IMR-90 (cell line): ENCODE measurements at regions not wholly inside any gene's neighbourhood (a gene's known extent, or its start where the extent isn't known, plus 50 kb on each side); places are given as distances from the start of the nearest gene placed in this dataset.

Experiments used
- ATAC-seq: fragments of 200-7000 bp; cut with Tn5 transposase; 2 replicates; pipeline ENCODE4 v1.9.1; 2020; ENCODE audit warnings: low read depth, mild to moderate bottlenecking, moderate library complexity
- BruUV-seq: library from RNA; stranded (reverse); fragments of 400-500 nt; replicated peaks from 2 replicates; lab custom pipeline; 2021; lab: Mats Ljungman, UMichigan
- CTCF ChIA-PET: fragments of 300-600 bp; formaldehyde crosslinking; extraction: SDS; loops from one replicate; lab custom pipeline; 2021; ENCODE audit warnings: antibody characterized with exemption; lab: Yijun Ruan, JAX
- POLR2A ChIA-PET: fragments of 300-600 bp; sonication (Branson Sonifier 250); formaldehyde crosslinking; loops from one replicate; lab custom pipeline; 2022; ENCODE audit warnings: antibody characterized with exemption; ENCODE audit not compliant: unreplicated experiment; lab: Charles Lee
- DNase-seq: peaks from one replicate; pipeline ENCODE4 v3.0.0; 2013
- H2AFZ ChIP-seq: replicated peaks from 2 replicates; pipeline ENCODE3; 2013; ENCODE audit warnings: low read length, mild to moderate bottlenecking; ENCODE audit not compliant: poor library complexity
- H2AK5ac ChIP-seq: 2 replicates; pipeline ENCODE4 v1.6.1; 2013; ENCODE audit warnings: low read depth, low read length, inconsistent platforms
- H2AK9ac ChIP-seq: replicated peaks from 2 replicates; pipeline ENCODE3; 2013; ENCODE audit warnings: mild to moderate bottlenecking, low read depth, low read length, moderate library complexity; ENCODE audit not compliant: poor library complexity
- H2BK120ac ChIP-seq: 2 replicates; pipeline ENCODE4 v1.6.1; 2013; ENCODE audit warnings: low read depth, low read length, inconsistent platforms
- H2BK15ac ChIP-seq: 3 replicates; pipeline ENCODE4 v1.6.1; 2013; ENCODE audit warnings: low read depth, low read length, inconsistent platforms
- H2BK20ac ChIP-seq: 2 replicates; pipeline ENCODE4 v1.6.1; 2013; ENCODE audit warnings: low read depth, mild to moderate bottlenecking, inconsistent platforms, low read length, moderate library complexity
- H2BK5ac ChIP-seq: 2 replicates; pipeline ENCODE4 v1.6.1; 2013; ENCODE audit warnings: mild to moderate bottlenecking, low read depth, low read length, inconsistent platforms; ENCODE audit not compliant: poor library complexity, severe bottlenecking
- H3K14ac ChIP-seq: replicated peaks from 2 replicates; pipeline ENCODE4 v1.6.1; 2013; ENCODE audit warnings: low read depth, low read length, inconsistent platforms
- H3K18ac ChIP-seq: 2 replicates; pipeline ENCODE4 v1.6.1; 2013; ENCODE audit warnings: low read depth, low read length, control low read depth
- H3K23ac ChIP-seq: 2 replicates; pipeline ENCODE4 v1.6.1; 2013; ENCODE audit warnings: low read depth, low read length, inconsistent platforms
- H3K27ac ChIP-seq: 2 replicates; pipeline ENCODE4 v1.5.1; 2013; ENCODE audit warnings: mild to moderate bottlenecking, control low read depth, low read length; ENCODE audit not compliant: insufficient read depth
- H3K27me3 ChIP-seq: 2 replicates; pipeline ENCODE4 v1.6.1; 2013; ENCODE audit warnings: low read length; ENCODE audit not compliant: control insufficient read depth, insufficient read depth
- H3K36me3 ChIP-seq: 2 replicates; pipeline ENCODE4 v1.6.1; 2013; ENCODE audit warnings: low read length, mixed read lengths; ENCODE audit not compliant: control insufficient read depth, insufficient read depth
- H3K4ac ChIP-seq: 2 replicates; pipeline ENCODE4 v1.6.1; 2013; ENCODE audit warnings: low read depth, low read length, inconsistent platforms
- H3K4me1 ChIP-seq: 2 replicates; pipeline ENCODE4 v1.6.1; 2013; ENCODE audit warnings: low read length, mixed read lengths; ENCODE audit not compliant: control insufficient read depth, insufficient read depth
- H3K4me2 ChIP-seq: 2 replicates; pipeline ENCODE4 v1.6.1; 2013; ENCODE audit warnings: low read depth, mild to moderate bottlenecking, control low read depth, low read length, moderate library complexity
- H3K4me3 ChIP-seq: 2 replicates; pipeline ENCODE4 v1.5.1; 2013; ENCODE audit warnings: low read depth, mild to moderate bottlenecking, control low read depth, low read length, moderate library complexity; ENCODE audit not compliant: insufficient read depth
- H3K56ac ChIP-seq: 2 replicates; pipeline ENCODE4 v1.6.1; 2013; ENCODE audit warnings: low read length, inconsistent platforms; ENCODE audit not compliant: insufficient read depth; ENCODE audit errors: extremely low read depth
- H3K79me1 ChIP-seq, 2 experiments: 2 replicates each; pipeline ENCODE4 v1.6.1; 2013; ENCODE audit warnings: low read length in 2 of 2, inconsistent platforms in 1 of 2, low read depth in 1 of 2
- H3K9ac ChIP-seq: 2 replicates; pipeline ENCODE4 v1.6.1; 2013; ENCODE audit warnings: low read depth, low read length, control low read depth
- H3K9me1 ChIP-seq: 2 replicates; pipeline ENCODE4 v1.6.1; 2013; ENCODE audit warnings: low read length, inconsistent platforms; ENCODE audit not compliant: insufficient read depth
- H3K9me3 ChIP-seq: 2 replicates; pipeline ENCODE4 v1.6.1; 2013; ENCODE audit warnings: low read length; ENCODE audit not compliant: control insufficient read depth, insufficient read depth
- H4K20me1 ChIP-seq: 2 replicates; pipeline ENCODE4 v1.6.1; 2013; ENCODE audit warnings: low read length, inconsistent platforms; ENCODE audit not compliant: insufficient read depth
- H4K5ac ChIP-seq: 2 replicates; pipeline ENCODE4 v1.6.1; 2013; ENCODE audit warnings: mild to moderate bottlenecking, low read depth, low read length, control low read depth
- H4K8ac ChIP-seq, 2 experiments: 2 replicates each; pipeline ENCODE4 v1.6.1; 2013; ENCODE audit warnings: low read depth in 2 of 2, low read length in 2 of 2, control low read depth in 1 of 2, inconsistent platforms in 1 of 2
- H4K91ac ChIP-seq: 2 replicates; pipeline ENCODE4 v1.6.1; 2013; ENCODE audit warnings: low read depth, low read length, inconsistent platforms; ENCODE audit not compliant: insufficient read depth
- BHLHE40 ChIP-seq: fragments of 150-350 bp; IDR thresholded peaks from 2 replicates; pipeline ENCODE4 v1.6.1; 2016; ENCODE audit warnings: mild to moderate bottlenecking, low read depth, low read length
- CHD1 ChIP-seq: IDR thresholded peaks from 2 replicates; pipeline ENCODE4 v1.6.1; 2012; ENCODE audit warnings: low read depth, low read length, improper control_type of control experiment
- CTCF ChIP-seq: conservative IDR thresholded peaks from 2 replicates; pipeline ENCODE4 v1.5.1; 2012; ENCODE audit warnings: mild to moderate bottlenecking, low read depth, low read length, improper control_type of control experiment
- ELK1 ChIP-seq: fragments of 150-350 bp; IDR thresholded peaks from 2 replicates; pipeline ENCODE4 v1.6.1; 2016; ENCODE audit warnings: low read depth, mild to moderate bottlenecking, low read length, moderate library complexity, borderline replicate concordance
- FOS ChIP-seq: fragments of 150-350 bp; IDR thresholded peaks from 2 replicates; pipeline ENCODE4 v1.6.1; 2016; ENCODE audit warnings: low read depth, low read length
- MAFK ChIP-seq: IDR thresholded peaks from 2 replicates; pipeline ENCODE4 v1.6.1; 2012; ENCODE audit warnings: low read depth, low read length, improper control_type of control experiment
- MAZ ChIP-seq: IDR thresholded peaks from 2 replicates; pipeline ENCODE4 v1.6.1; 2012; ENCODE audit warnings: low read depth, mild to moderate bottlenecking, low read length, improper control_type of control experiment, moderate library complexity, borderline replicate concordance
- MXI1 ChIP-seq: IDR thresholded peaks from 2 replicates; pipeline ENCODE4 v1.6.1; 2012; ENCODE audit warnings: low read depth, mild to moderate bottlenecking, low read length, moderate library complexity, borderline replicate concordance
- NFE2L2 ChIP-seq: fragments of 150-350 bp; IDR thresholded peaks from 2 replicates; pipeline ENCODE4 v1.6.1; 2016; ENCODE audit warnings: low read depth, mild to moderate bottlenecking, low read length
- POLR2A ChIP-seq: IDR thresholded peaks from 2 replicates; pipeline ENCODE4 v1.6.1; 2012; ENCODE audit warnings: mild to moderate bottlenecking, low read depth, low read length
- RAD21 ChIP-seq: IDR thresholded peaks from 2 replicates; pipeline ENCODE4 v1.6.1; 2012; ENCODE audit warnings: low read length, improper control_type of control experiment
- RCOR1 ChIP-seq: IDR thresholded peaks from 2 replicates; pipeline ENCODE4 v1.6.1; 2012; ENCODE audit warnings: mild to moderate bottlenecking, low read length, improper control_type of control experiment; ENCODE audit not compliant: insufficient replicate concordance
- RFX5 ChIP-seq: IDR thresholded peaks from 2 replicates; pipeline ENCODE4 v1.8.0; 2012; ENCODE audit warnings: low read depth, mild to moderate bottlenecking, low read length, moderate library complexity
- SMC3 ChIP-seq: fragments of 150-350 bp; IDR thresholded peaks from 2 replicates; pipeline ENCODE4 v1.6.1; 2016; ENCODE audit warnings: low read depth, mild to moderate bottlenecking, antibody characterized with exemption, low read length, moderate library complexity
- USF2 ChIP-seq: fragments of 150-350 bp; IDR thresholded peaks from 2 replicates; pipeline ENCODE4 v1.6.1; 2017; ENCODE audit warnings: mild to moderate bottlenecking, antibody characterized with exemption, low read length, low read depth
- WGBS, 2 experiments: methylation state at CpG; one replicate each; pipeline versions ENCODE4 v1.1.5 to v1.1.7; 2013; ENCODE audit warnings: missing lambda C conversion rate in 2 of 2; ENCODE audit not compliant: insufficient read length in 1 of 2; ENCODE audit errors: extremely low coverage in 2 of 2; 5-methylcytosine and 5-hydroxymethylcytosine counted together
- dilution Hi-C: fragments of 300-500 bp; cut with HindIII; formaldehyde crosslinking; loops from one replicate; pipeline ENCODE4 v1.14.3; 2018; ENCODE audit warnings: low sequenced_read_pairs; ENCODE audit not compliant: unreplicated experiment
- in situ Hi-C: fragments of 300-500 bp; cut with MboI; formaldehyde crosslinking; loops from 3 replicates; pipeline ENCODE4 v1.14.3; 2019; ENCODE audit warnings: low sequenced_read_pairs, inconsistent platforms, mixed read lengths
- intact Hi-C: fragments of 100-400 bp; cut with micrococcal nuclease; formaldehyde crosslinking; loops from 2 replicates; pipeline ENCODE4 v1.10.0; 2022

GRCh38 chr2:239725551-239725890 is 299.6 kb downstream of the NDUFA10 start:
- Histone ChIP-seq H3K56ac (no peak overlapping the region), H2BK15ac (no peak overlapping the region), H2BK5ac (no peak overlapping the region), H2AK9ac (no peak overlapping the region), H4K20me1 (no peaks in the 10 kb centered on the region), H4K5ac (no peak overlapping the region), H3K14ac (no peak overlapping the region), H2AK5ac (no peak overlapping the region), H3K9me3 (peaks cover 56% of the 10 kb centered on the region), H3K9me1 (no peaks in the 10 kb centered on the region), H3K9ac (no peak overlapping the region), H3K79me1 (no peaks in the 10 kb centered on the region), H4K8ac (no peak overlapping the region), H2BK120ac (no peak overlapping the region), H3K4me3 (no peak overlapping the region), H3K23ac (no peak overlapping the region), H3K27me3 (no peaks in the 10 kb centered on the region), H2AFZ (no peak overlapping the region), H2BK20ac (no peak overlapping the region), H3K4me1 (no peaks in the 10 kb centered on the region), H3K36me3 (no peaks in the 10 kb centered on the region), H3K18ac (no peak overlapping the region), H3K4ac (no peak overlapping the region), H4K91ac (no peak overlapping the region), H3K27ac (no peak overlapping the region), H3K4me2 (no peak overlapping the region)
- 20% methylated on average over 1 of the region's 7 CpGs; no CpG with 5 or more reads in 1 of the 2 experiments for WGBS, 2 experiments
- dilution Hi-C loops (no loop called here), intact Hi-C loops (no loop called here), in situ Hi-C loops (no loop called here)
- no peak for DNase-seq
- BruUV-seq, result no TSS peak
- no peak for TF ChIP-seq CHD1
- TF ChIP-seq SMC3, result no peak
- no peak for TF ChIP-seq FOS
- TF ChIP-seq MXI1, result no peak
- TF ChIP-seq RFX5, result no peak
- no peak for TF ChIP-seq CTCF
- TF ChIP-seq BHLHE40, result no peak
- no peak for TF ChIP-seq NFE2L2
- TF ChIP-seq RCOR1, result no peak
- no peak for TF ChIP-seq POLR2A
- TF ChIP-seq MAZ, result no peak
- TF ChIP-seq RAD21, result no peak
- TF ChIP-seq MAFK, result no peak
- TF ChIP-seq ELK1, result no peak
- no peak for TF ChIP-seq USF2
- no peak for ATAC-seq
- CTCF ChIA-PET, result no interaction called here
- POLR2A ChIA-PET, result no interaction called here
